GM23338 (cell line): ENCODE measurements at regions not wholly inside any gene's neighbourhood (a gene's known extent, or its start where the extent isn't known, plus 50 kb on each side); places are given as distances from the start of the nearest gene placed in this dataset.
A peak's percentile ranks its signal among the peaks of the same experiment; 100 is the strongest.

ENCODE experiments used
- ATAC-seq: fragments of 200-7000 bp; cut with Tn5 transposase; 3 replicates; pipeline ENCODE4 v1.9.1; 2020
- DNase-seq: peaks from one replicate; pipeline ENCODE4 v3.0.0-alpha.2; 2015; ENCODE audit warnings: low spot score
- H2AFZ ChIP-seq: fragments of 200-600 bp; sonication (generic); 2 replicates; pipeline ENCODE4 v1.8.0; 2016; ENCODE audit warnings: antibody characterized with exemption, mild to moderate bottlenecking, moderate library complexity
- H3F3A ChIP-seq: fragments of 200-600 bp; sonication (generic); replicated peaks from 2 replicates; pipeline ENCODE4 v1.8.0; 2017; ENCODE audit warnings: antibody characterized with exemption, mixed run types, low read depth
- H3K27ac ChIP-seq: fragments of 200-600 bp; sonication (generic); 2 replicates; pipeline ENCODE4 v1.6.1; 2016; ENCODE audit warnings: low read depth
- H3K27me3 ChIP-seq: fragments of 200-600 bp; sonication (generic); 2 replicates; pipeline ENCODE4 v1.8.0; 2016; ENCODE audit warnings: mild to moderate bottlenecking, mixed run types, moderate library complexity; ENCODE audit not compliant: insufficient read depth
- H3K36me3 ChIP-seq: fragments of 200-600 bp; sonication (generic); 2 replicates; pipeline ENCODE4 v1.8.0; 2016; ENCODE audit warnings: mild to moderate bottlenecking; ENCODE audit not compliant: insufficient read depth
- H3K4me1 ChIP-seq: fragments of 200-600 bp; sonication (generic); 2 replicates; pipeline ENCODE4 v1.8.0; 2016; ENCODE audit warnings: mild to moderate bottlenecking, moderate library complexity; ENCODE audit not compliant: insufficient read depth
- H3K4me2 ChIP-seq: fragments of 200-600 bp; sonication (generic); 2 replicates; pipeline ENCODE4 v1.7.1; 2017; ENCODE audit warnings: mixed run types
- H3K4me3 ChIP-seq: fragments of 200-600 bp; sonication (generic); 2 replicates; pipeline ENCODE4 v1.6.1; 2016; ENCODE audit warnings: mixed run types
- H3K79me2 ChIP-seq: fragments of 200-600 bp; sonication (generic); replicated peaks from 2 replicates; pipeline ENCODE4 v1.8.0; 2017; ENCODE audit warnings: mild to moderate bottlenecking; ENCODE audit not compliant: insufficient read depth
- H3K9me2 ChIP-seq: fragments of 200-600 bp; sonication (generic); 2 replicates; pipeline ENCODE4 v1.8.0; 2017; ENCODE audit not compliant: insufficient read depth
- H4K20me1 ChIP-seq: fragments of 200-600 bp; sonication (generic); replicated peaks from 2 replicates; pipeline ENCODE4 v1.8.0; 2017; ENCODE audit warnings: mild to moderate bottlenecking; ENCODE audit not compliant: insufficient read depth
- H3K27ac Mint-ChIP-seq: 2 replicates; pipeline ENCODE4 v1.8.0; 2020; ENCODE audit warnings: inconsistent platforms, mild to moderate bottlenecking, moderate library complexity, mixed read lengths
- H3K27me3 Mint-ChIP-seq: 3 replicates; pipeline ENCODE4 v1.8.0; 2022; ENCODE audit warnings: low read depth, mild to moderate bottlenecking, moderate library complexity, mixed read lengths, inconsistent platforms; ENCODE audit not compliant: insufficient read depth, poor library complexity
- H3K36me3 Mint-ChIP-seq: 3 replicates; pipeline ENCODE4 v1.8.0; 2021; ENCODE audit warnings: low read depth, mild to moderate bottlenecking, inconsistent platforms, moderate library complexity, mixed read lengths
- H3K4me1 Mint-ChIP-seq: 3 replicates; pipeline ENCODE4 v1.8.0; 2020; ENCODE audit warnings: mild to moderate bottlenecking, inconsistent platforms, mixed read lengths
- H3K4me3 Mint-ChIP-seq: 3 replicates; pipeline ENCODE4 v1.8.0; 2021; ENCODE audit warnings: moderate library complexity, mild to moderate bottlenecking, inconsistent platforms, mixed read lengths
- H3K9me3 Mint-ChIP-seq: 3 replicates; pipeline ENCODE4 v1.8.0; 2020; ENCODE audit warnings: moderate library complexity, mild to moderate bottlenecking, inconsistent platforms, mixed read lengths
- CREB1 ChIP-seq: fragments of 250-450 bp; sonication (Bioruptor Pico); IDR thresholded peaks from 2 replicates; pipeline ENCODE4 v1.5.0; 2020; ENCODE audit warnings: low read depth, mild to moderate bottlenecking, moderate library complexity
- EZH2phosphoT487 ChIP-seq: fragments of 200-600 bp; sonication (generic); IDR thresholded peaks from one replicate; pipeline ENCODE4 v1.8.1; 2018; ENCODE audit warnings: antibody characterized with exemption; ENCODE audit not compliant: unreplicated experiment
- JUNB ChIP-seq: IDR thresholded peaks from one replicate; pipeline ENCODE4 v1.6.1; 2016; ENCODE audit warnings: antibody characterized with exemption; ENCODE audit not compliant: unreplicated experiment
- NANOG ChIP-seq: IDR thresholded peaks from 2 replicates; pipeline ENCODE4 v1.6.1; 2016; ENCODE audit warnings: antibody characterized with exemption, borderline replicate concordance
- STAT1 ChIP-seq: IDR thresholded peaks from one replicate; pipeline ENCODE4 v1.6.1; 2016; ENCODE audit warnings: antibody characterized with exemption; ENCODE audit not compliant: unreplicated experiment
- ZNF114 ChIP-seq: fragments of 250-450 bp; sonication (Bioruptor Pico); IDR thresholded peaks from 2 replicates; pipeline ENCODE4 v1.5.0; 2020; ENCODE audit warnings: mild to moderate bottlenecking, moderate library complexity
- ZNF331 ChIP-seq: fragments of 250-450 bp; sonication (Bioruptor Pico); IDR thresholded peaks from 2 replicates; pipeline ENCODE4 v1.5.0; 2020; ENCODE audit warnings: low read depth, mild to moderate bottlenecking, moderate library complexity
- TF ChIP-seq, protein P1 (sequence below), 2 experiments: fragments of 200-600 bp in 1 of 2; sonication (generic) in 1 of 2; conservative IDR thresholded peaks; 2 replicates each; pipeline versions ENCODE4 v1.5.1 to v1.6.1; 2016 to 2017; ENCODE audit warnings: antibody characterized with exemption in 2 of 2, low read depth in 2 of 2, mild to moderate bottlenecking in 2 of 2, moderate library complexity in 1 of 2
- TF ChIP-seq, protein P2 (sequence below): IDR thresholded peaks from one replicate; pipeline ENCODE4 v1.6.1; 2018; ENCODE audit warnings: antibody characterized with exemption; ENCODE audit not compliant: unreplicated experiment
- TF ChIP-seq, protein P3 (sequence below): fragments of 250-450 bp; sonication (Bioruptor Pico); IDR thresholded peaks from 2 replicates; pipeline ENCODE4 v1.5.0; 2020; ENCODE audit warnings: mild to moderate bottlenecking, moderate library complexity
- TF ChIP-seq, protein P4 (sequence below): IDR thresholded peaks from 2 replicates; pipeline ENCODE4 v1.6.1; 2016; ENCODE audit warnings: antibody characterized with exemption

DNA sequence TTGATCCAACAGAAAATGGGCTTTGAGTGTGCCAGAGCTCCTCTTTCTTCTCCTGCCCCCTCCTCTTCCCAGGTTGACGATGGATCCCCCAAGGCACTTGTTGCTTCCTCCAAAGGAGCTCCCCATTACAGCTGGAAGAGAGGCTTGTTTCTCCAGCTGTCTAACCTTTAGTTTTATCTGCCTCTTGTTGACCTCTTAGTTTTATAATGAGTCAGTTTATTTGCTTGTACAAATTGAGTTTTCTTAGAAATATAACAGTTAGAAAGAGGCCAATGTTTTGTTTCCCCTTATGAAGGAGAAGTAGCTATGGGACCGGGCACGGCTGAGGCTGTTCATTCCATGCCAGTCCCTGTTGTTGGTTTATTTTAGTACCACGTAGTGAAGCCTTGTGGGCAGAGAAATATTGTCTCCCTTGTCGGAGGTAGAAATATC lies 158.2 kb downstream of the SPRY1 start:
- Histone ChIP-seq H3K9me2 (no peaks in the 10 kb centered on the region), H3K27ac (no peak overlapping the region), H3K79me2 (no peaks in the 10 kb centered on the region), H3K27me3 (no peaks in the 10 kb centered on the region), H3K4me2 (peak overlapping the region; percentile 15; the same call in 1 of the 2 replicates), H3K4me3 (no peak overlapping the region), H3K36me3 (no peaks in the 10 kb centered on the region), H3F3A (no peaks in the 10 kb centered on the region), H4K20me1 (no peaks in the 10 kb centered on the region), H2AFZ (peak overlapping the region; percentile 82; the same call in 1 of the 2 replicates), H3K4me1 (peaks cover 56% of the 10 kb centered on the region)
- H3K36me3 Mint-ChIP-seq, result peaks cover 1% of the 10 kb centered on the region; the same call in 2 of the 3 replicates
- peaks cover 51% of the 10 kb centered on the region for H3K4me1 Mint-ChIP-seq
- H3K27ac Mint-ChIP-seq, result peak overlapping the region; percentile 82
- H3K27me3 Mint-ChIP-seq, result peaks cover 7% of the 10 kb centered on the region
- no peak overlapping the region for H3K4me3 Mint-ChIP-seq
- DNase-seq, result no peak
- H3K9me3 Mint-ChIP-seq, result peaks cover 3% of the 10 kb centered on the region; the same call in 1 of the 3 replicates
- TF ChIP-seq, protein P1, sequence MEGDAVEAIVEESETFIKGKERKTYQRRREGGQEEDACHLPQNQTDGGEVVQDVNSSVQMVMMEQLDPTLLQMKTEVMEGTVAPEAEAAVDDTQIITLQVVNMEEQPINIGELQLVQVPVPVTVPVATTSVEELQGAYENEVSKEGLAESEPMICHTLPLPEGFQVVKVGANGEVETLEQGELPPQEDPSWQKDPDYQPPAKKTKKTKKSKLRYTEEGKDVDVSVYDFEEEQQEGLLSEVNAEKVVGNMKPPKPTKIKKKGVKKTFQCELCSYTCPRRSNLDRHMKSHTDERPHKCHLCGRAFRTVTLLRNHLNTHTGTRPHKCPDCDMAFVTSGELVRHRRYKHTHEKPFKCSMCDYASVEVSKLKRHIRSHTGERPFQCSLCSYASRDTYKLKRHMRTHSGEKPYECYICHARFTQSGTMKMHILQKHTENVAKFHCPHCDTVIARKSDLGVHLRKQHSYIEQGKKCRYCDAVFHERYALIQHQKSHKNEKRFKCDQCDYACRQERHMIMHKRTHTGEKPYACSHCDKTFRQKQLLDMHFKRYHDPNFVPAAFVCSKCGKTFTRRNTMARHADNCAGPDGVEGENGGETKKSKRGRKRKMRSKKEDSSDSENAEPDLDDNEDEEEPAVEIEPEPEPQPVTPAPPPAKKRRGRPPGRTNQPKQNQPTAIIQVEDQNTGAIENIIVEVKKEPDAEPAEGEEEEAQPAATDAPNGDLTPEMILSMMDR (conservative IDR thresholded peaks at IDR 0.05; ENCODE audit: low read depth in 2 of 2), result no peak
- TF ChIP-seq, protein P2, sequence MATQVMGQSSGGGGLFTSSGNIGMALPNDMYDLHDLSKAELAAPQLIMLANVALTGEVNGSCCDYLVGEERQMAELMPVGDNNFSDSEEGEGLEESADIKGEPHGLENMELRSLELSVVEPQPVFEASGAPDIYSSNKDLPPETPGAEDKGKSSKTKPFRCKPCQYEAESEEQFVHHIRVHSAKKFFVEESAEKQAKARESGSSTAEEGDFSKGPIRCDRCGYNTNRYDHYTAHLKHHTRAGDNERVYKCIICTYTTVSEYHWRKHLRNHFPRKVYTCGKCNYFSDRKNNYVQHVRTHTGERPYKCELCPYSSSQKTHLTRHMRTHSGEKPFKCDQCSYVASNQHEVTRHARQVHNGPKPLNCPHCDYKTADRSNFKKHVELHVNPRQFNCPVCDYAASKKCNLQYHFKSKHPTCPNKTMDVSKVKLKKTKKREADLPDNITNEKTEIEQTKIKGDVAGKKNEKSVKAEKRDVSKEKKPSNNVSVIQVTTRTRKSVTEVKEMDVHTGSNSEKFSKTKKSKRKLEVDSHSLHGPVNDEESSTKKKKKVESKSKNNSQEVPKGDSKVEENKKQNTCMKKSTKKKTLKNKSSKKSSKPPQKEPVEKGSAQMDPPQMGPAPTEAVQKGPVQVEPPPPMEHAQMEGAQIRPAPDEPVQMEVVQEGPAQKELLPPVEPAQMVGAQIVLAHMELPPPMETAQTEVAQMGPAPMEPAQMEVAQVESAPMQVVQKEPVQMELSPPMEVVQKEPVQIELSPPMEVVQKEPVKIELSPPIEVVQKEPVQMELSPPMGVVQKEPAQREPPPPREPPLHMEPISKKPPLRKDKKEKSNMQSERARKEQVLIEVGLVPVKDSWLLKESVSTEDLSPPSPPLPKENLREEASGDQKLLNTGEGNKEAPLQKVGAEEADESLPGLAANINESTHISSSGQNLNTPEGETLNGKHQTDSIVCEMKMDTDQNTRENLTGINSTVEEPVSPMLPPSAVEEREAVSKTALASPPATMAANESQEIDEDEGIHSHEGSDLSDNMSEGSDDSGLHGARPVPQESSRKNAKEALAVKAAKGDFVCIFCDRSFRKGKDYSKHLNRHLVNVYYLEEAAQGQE, result no peak
- TF ChIP-seq JUNB (no peak), NANOG (no peak), ZNF114 (CRISPR knock-in tag) (no peak), CREB1 (CRISPR knock-in tag) (no peak), EZH2phosphoT487 (no peak), ZNF331 (CRISPR knock-in tag) (no peak), STAT1 (no peak)
- TF ChIP-seq, protein P3, sequence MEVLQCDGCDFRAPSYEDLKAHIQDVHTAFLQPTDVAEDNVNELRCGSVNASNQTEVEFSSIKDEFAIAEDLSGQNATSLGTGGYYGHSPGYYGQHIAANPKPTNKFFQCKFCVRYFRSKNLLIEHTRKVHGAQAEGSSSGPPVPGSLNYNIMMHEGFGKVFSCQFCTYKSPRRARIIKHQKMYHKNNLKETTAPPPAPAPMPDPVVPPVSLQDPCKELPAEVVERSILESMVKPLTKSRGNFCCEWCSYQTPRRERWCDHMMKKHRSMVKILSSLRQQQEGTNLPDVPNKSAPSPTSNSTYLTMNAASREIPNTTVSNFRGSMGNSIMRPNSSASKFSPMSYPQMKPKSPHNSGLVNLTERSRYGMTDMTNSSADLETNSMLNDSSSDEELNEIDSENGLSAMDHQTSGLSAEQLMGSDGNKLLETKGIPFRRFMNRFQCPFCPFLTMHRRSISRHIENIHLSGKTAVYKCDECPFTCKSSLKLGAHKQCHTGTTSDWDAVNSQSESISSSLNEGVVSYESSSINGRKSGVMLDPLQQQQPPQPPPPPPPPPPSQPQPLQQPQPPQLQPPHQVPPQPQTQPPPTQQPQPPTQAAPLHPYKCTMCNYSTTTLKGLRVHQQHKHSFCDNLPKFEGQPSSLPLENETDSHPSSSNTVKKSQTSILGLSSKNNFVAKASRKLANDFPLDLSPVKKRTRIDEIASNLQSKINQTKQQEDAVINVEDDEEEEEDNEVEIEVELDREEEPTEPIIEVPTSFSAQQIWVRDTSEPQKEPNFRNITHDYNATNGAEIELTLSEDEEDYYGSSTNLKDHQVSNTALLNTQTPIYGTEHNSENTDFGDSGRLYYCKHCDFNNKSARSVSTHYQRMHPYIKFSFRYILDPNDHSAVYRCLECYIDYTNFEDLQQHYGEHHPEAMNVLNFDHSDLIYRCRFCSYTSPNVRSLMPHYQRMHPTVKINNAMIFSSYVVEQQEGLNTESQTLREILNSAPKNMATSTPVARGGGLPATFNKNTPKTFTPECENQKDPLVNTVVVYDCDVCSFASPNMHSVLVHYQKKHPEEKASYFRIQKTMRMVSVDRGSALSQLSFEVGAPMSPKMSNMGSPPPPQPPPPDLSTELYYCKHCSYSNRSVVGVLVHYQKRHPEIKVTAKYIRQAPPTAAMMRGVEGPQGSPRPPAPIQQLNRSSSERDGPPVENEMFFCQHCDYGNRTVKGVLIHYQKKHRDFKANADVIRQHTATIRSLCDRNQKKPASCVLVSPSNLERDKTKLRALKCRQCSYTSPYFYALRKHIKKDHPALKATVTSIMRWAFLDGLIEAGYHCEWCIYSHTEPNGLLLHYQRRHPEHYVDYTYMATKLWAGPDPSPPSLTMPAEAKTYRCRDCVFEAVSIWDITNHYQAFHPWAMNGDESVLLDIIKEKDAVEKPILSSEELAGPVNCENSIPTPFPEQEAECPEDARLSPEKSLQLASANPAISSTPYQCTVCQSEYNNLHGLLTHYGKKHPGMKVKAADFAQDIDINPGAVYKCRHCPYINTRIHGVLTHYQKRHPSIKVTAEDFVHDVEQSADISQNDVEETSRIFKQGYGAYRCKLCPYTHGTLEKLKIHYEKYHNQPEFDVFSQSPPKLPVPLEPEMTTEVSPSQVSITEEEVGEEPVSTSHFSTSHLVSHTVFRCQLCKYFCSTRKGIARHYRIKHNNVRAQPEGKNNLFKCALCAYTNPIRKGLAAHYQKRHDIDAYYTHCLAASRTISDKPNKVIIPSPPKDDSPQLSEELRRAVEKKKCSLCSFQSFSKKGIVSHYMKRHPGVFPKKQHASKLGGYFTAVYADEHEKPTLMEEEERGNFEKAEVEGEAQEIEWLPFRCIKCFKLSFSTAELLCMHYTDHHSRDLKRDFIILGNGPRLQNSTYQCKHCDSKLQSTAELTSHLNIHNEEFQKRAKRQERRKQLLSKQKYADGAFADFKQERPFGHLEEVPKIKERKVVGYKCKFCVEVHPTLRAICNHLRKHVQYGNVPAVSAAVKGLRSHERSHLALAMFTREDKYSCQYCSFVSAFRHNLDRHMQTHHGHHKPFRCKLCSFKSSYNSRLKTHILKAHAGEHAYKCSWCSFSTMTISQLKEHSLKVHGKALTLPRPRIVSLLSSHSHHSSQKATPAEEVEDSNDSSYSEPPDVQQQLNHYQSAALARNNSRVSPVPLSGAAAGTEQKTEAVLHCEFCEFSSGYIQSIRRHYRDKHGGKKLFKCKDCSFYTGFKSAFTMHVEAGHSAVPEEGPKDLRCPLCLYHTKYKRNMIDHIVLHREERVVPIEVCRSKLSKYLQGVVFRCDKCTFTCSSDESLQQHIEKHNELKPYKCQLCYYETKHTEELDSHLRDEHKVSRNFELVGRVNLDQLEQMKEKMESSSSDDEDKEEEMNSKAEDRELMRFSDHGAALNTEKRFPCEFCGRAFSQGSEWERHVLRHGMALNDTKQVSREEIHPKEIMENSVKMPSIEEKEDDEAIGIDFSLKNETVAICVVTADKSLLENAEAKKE (CRISPR knock-in tag), result no peak
- TF ChIP-seq, protein P4, sequence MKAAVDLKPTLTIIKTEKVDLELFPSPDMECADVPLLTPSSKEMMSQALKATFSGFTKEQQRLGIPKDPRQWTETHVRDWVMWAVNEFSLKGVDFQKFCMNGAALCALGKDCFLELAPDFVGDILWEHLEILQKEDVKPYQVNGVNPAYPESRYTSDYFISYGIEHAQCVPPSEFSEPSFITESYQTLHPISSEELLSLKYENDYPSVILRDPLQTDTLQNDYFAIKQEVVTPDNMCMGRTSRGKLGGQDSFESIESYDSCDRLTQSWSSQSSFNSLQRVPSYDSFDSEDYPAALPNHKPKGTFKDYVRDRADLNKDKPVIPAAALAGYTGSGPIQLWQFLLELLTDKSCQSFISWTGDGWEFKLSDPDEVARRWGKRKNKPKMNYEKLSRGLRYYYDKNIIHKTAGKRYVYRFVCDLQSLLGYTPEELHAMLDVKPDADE, result no peak
- ATAC-seq, result no peak
